H9 (cell line): ENCODE measurements at regions not wholly inside any gene's neighbourhood (a gene's known extent, or its start where the extent isn't known, plus 50 kb on each side); places are given as distances from the start of the nearest gene placed in this dataset.

Experiments used
- DNase-seq: peaks from one replicate; pipeline ENCODE4 v3.0.0-alpha.2; 2017
- H2AFZ ChIP-seq: one replicate; pipeline ENCODE4 v1.6.1; 2013; ENCODE audit warnings: mild to moderate bottlenecking, low read length, control low read depth, moderate library complexity
- H2AK5ac ChIP-seq: 2 replicates; pipeline ENCODE4 v1.6.1; 2013; ENCODE audit warnings: low read length, control low read depth, mixed read lengths; ENCODE audit not compliant: insufficient read length
- H2BK120ac ChIP-seq: one replicate; pipeline ENCODE4 v1.6.1; 2013; ENCODE audit warnings: low read depth, mild to moderate bottlenecking, low read length, control low read depth, inconsistent platforms; ENCODE audit not compliant: poor library complexity, severe bottlenecking
- H2BK12ac ChIP-seq: 2 replicates; pipeline ENCODE4 v1.6.1; 2013; ENCODE audit warnings: low read length, control low read depth, mixed read lengths, low read depth; ENCODE audit not compliant: insufficient read length
- H2BK15ac ChIP-seq: 2 replicates; pipeline ENCODE4 v1.6.1; 2013; ENCODE audit warnings: low read depth, low read length, control low read depth
- H2BK20ac ChIP-seq: one replicate; pipeline ENCODE4 v1.6.1; 2013; ENCODE audit warnings: low read depth, mild to moderate bottlenecking, low read length, control low read depth, inconsistent platforms; ENCODE audit not compliant: poor library complexity, severe bottlenecking
- H2BK5ac ChIP-seq: 2 replicates; pipeline ENCODE4 v1.6.1; 2013; ENCODE audit warnings: low read length, control low read depth, mixed read lengths; ENCODE audit not compliant: insufficient read length
- H3K14ac ChIP-seq: 2 replicates; pipeline ENCODE4 v1.6.1; 2013; ENCODE audit warnings: low read length, control low read depth; ENCODE audit not compliant: insufficient read depth
- H3K18ac ChIP-seq: 2 replicates; pipeline ENCODE4 v1.6.1; 2013; ENCODE audit warnings: low read depth, mild to moderate bottlenecking, mixed read lengths, low read length, control low read depth; ENCODE audit not compliant: insufficient read length
- H3K23ac ChIP-seq: 2 replicates; pipeline ENCODE4 v1.6.1; 2013; ENCODE audit warnings: low read length, control low read depth, mixed read lengths, low read depth; ENCODE audit not compliant: insufficient read length
- H3K23me2 ChIP-seq: 2 replicates; pipeline ENCODE4 v1.6.1; 2013; ENCODE audit warnings: low read depth, mild to moderate bottlenecking, mixed read lengths, low read length, control low read depth; ENCODE audit not compliant: insufficient read length, poor library complexity, severe bottlenecking
- H3K27ac ChIP-seq: 2 replicates; pipeline ENCODE4 v1.5.1; 2013; ENCODE audit warnings: low read length, control low read depth, mixed read lengths, low read depth; ENCODE audit not compliant: insufficient read length
- H3K27me3 ChIP-seq: 2 replicates; pipeline ENCODE4 v1.6.1; 2013; ENCODE audit warnings: low read length, control low read depth, inconsistent platforms; ENCODE audit not compliant: insufficient read depth
- H3K4ac ChIP-seq: 2 replicates; pipeline ENCODE4 v1.6.1; 2013; ENCODE audit warnings: low read depth, mild to moderate bottlenecking, control low read depth, inconsistent platforms, low read length, moderate library complexity
- H3K4me1 ChIP-seq: 2 replicates; pipeline ENCODE4 v1.6.1; 2013; ENCODE audit warnings: low read length, control low read depth, inconsistent platforms; ENCODE audit not compliant: insufficient read depth
- H3K4me2 ChIP-seq: 2 replicates; pipeline ENCODE4 v1.6.1; 2013; ENCODE audit warnings: low read length, control low read depth, mixed read lengths; ENCODE audit not compliant: insufficient read length, insufficient read depth
- H3K56ac ChIP-seq: 2 replicates; pipeline ENCODE4 v1.6.1; 2013; ENCODE audit warnings: low read depth, mild to moderate bottlenecking, mixed read lengths, low read length, control low read depth; ENCODE audit not compliant: insufficient read length
- H3K79me1 ChIP-seq: 2 replicates; pipeline ENCODE4 v1.6.1; 2013; ENCODE audit warnings: low read depth, mild to moderate bottlenecking, moderate library complexity, low read length, control low read depth, inconsistent platforms; ENCODE audit not compliant: insufficient read depth, poor library complexity, severe bottlenecking
- H3K79me2 ChIP-seq: 2 replicates; pipeline ENCODE4 v1.6.1; 2013; ENCODE audit warnings: low read length, control low read depth, inconsistent platforms; ENCODE audit not compliant: insufficient read depth
- H3K9ac ChIP-seq: 2 replicates; pipeline ENCODE4 v1.6.1; 2013; ENCODE audit warnings: low read length, control low read depth, mixed read lengths; ENCODE audit not compliant: insufficient read length; ENCODE audit errors: extremely low read depth
- H3K9me3 ChIP-seq: one replicate; pipeline ENCODE4 v1.6.1; 2013; ENCODE audit warnings: low read depth, low read length, inconsistent platforms; ENCODE audit not compliant: control insufficient read depth
- H3T11ph ChIP-seq: one replicate; pipeline ENCODE4 v1.6.1; 2013; ENCODE audit warnings: mild to moderate bottlenecking, low read length, control low read depth, inconsistent platforms
- H4K20me1 ChIP-seq: one replicate; pipeline ENCODE4 v1.6.1; 2013; ENCODE audit not compliant: control insufficient read depth, insufficient read length, insufficient read depth
- H4K5ac ChIP-seq: 2 replicates; pipeline ENCODE4 v1.6.1; 2013; ENCODE audit warnings: low read depth, mild to moderate bottlenecking, mixed read lengths, low read length, control low read depth; ENCODE audit not compliant: insufficient read length
- H4K8ac ChIP-seq: replicated peaks from 2 replicates; pipeline ENCODE4 v1.6.1; 2013; ENCODE audit warnings: low read length, control low read depth, mixed read lengths, low read depth; ENCODE audit not compliant: insufficient read length
- H4K91ac ChIP-seq: 2 replicates; pipeline ENCODE4 v1.6.1; 2013; ENCODE audit warnings: low read depth, mild to moderate bottlenecking, moderate library complexity, mixed read lengths, low read length, control low read depth; ENCODE audit not compliant: insufficient read length
- H3K27ac Mint-ChIP-seq, 3 experiments: 2 replicates in 2 of 3; 3 replicates in 1 of 3; pipeline ENCODE4 v1.8.0; 2020 to 2021; ENCODE audit warnings: mixed read lengths in 3 of 3, mild to moderate bottlenecking in 1 of 3, moderate library complexity in 1 of 3
- H3K27me3 Mint-ChIP-seq: 2 replicates; pipeline ENCODE4 v1.8.0; 2021; ENCODE audit warnings: low read depth, mild to moderate bottlenecking, moderate library complexity, mixed read lengths
- H3K36me3 Mint-ChIP-seq, 3 experiments: 2 replicates in 2 of 3; 3 replicates in 1 of 3; pipeline ENCODE4 v1.8.0; 2020 to 2021; ENCODE audit warnings: low read depth in 3 of 3, mixed read lengths in 3 of 3; ENCODE audit not compliant: insufficient read depth in 1 of 3
- H3K4me1 Mint-ChIP-seq, 2 experiments: 2 replicates each; pipeline ENCODE4 v1.8.0; 2020; ENCODE audit warnings: mixed read lengths in 2 of 2
- H3K4me3 Mint-ChIP-seq, 2 experiments: 2 replicates in 1 of 2; 3 replicates in 1 of 2; pipeline ENCODE4 v1.8.0; 2020 to 2021; ENCODE audit warnings: mild to moderate bottlenecking in 2 of 2, mixed read lengths in 2 of 2, moderate library complexity in 1 of 2
- H3K9me3 Mint-ChIP-seq, 2 experiments: 2 replicates in 1 of 2; 3 replicates in 1 of 2; pipeline ENCODE4 v1.8.0; 2020; ENCODE audit warnings: mild to moderate bottlenecking in 2 of 2, mixed read lengths in 2 of 2, moderate library complexity in 1 of 2
- WGBS: extraction: QIAGEN DNeasy Blood & Tissue Kit; methylation state at CpG from one replicate; pipeline ENCODE4 v1.1.7; 2013; ENCODE audit warnings: missing lambda C conversion rate, low lambda C conversion rate, mixed read lengths; ENCODE audit not compliant: insufficient read length; ENCODE audit errors: extremely low coverage; 5-methylcytosine and 5-hydroxymethylcytosine counted together
- TF ChIP-seq, protein P1 (sequence below): fragments of 200-600 bp; sonication (generic); conservative IDR thresholded peaks from 3 replicates; pipeline ENCODE4 v1.8.0; 2021; ENCODE audit warnings: antibody characterized with exemption, mild to moderate bottlenecking

DNA sequence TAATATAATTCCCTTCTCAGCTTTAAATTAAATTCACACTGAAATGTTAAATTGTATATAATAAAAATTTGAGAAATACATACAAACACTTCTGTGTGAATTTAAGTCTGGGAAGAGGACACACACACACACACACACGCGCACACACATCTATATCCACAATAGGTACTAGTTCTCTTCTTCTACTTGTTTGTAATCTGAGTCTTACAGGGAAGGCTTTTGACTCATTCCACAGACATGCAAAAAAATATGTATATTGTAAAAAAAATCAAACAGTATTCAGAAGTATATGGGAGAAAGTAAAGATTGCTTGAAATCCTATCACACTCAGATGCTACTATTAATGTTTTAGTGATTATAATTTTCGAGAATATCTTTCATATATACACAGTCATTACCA lies 276.2 kb downstream of the MDFIC start:
- no peak overlapping the region for H4K91ac ChIP-seq
- no peak for DNase-seq
- no peaks in the 10 kb centered on the region for H3K23me2 ChIP-seq
- H2BK12ac ChIP-seq = no peak overlapping the region
- H3K14ac ChIP-seq = no peak overlapping the region
- H3K4me1 ChIP-seq = no peaks in the 10 kb centered on the region
- WGBS = no CpG with 5 or more reads among the region's 3 CpGs
- Mint-ChIP-seq H3K27me3 (no peaks in the 10 kb centered on the region; the same call in 1 of the 2 replicates), H3K9me3 (no peaks in the 10 kb centered on the region), H3K4me1 (no peaks in the 10 kb centered on the region), H3K27ac (no peak overlapping the region), H3K36me3 (no peaks in the 10 kb centered on the region), H3K4me3 (no peak overlapping the region)
- no peak overlapping the region for H2BK120ac ChIP-seq
- H2AFZ ChIP-seq = no peak overlapping the region
- H3K27me3 ChIP-seq = no peaks in the 10 kb centered on the region
- no peak overlapping the region for H3K56ac ChIP-seq
- no peak overlapping the region for H4K5ac ChIP-seq
- H3T11ph ChIP-seq = no peak overlapping the region
- no peaks in the 10 kb centered on the region for H3K79me1 ChIP-seq
- TF ChIP-seq, protein P1, sequence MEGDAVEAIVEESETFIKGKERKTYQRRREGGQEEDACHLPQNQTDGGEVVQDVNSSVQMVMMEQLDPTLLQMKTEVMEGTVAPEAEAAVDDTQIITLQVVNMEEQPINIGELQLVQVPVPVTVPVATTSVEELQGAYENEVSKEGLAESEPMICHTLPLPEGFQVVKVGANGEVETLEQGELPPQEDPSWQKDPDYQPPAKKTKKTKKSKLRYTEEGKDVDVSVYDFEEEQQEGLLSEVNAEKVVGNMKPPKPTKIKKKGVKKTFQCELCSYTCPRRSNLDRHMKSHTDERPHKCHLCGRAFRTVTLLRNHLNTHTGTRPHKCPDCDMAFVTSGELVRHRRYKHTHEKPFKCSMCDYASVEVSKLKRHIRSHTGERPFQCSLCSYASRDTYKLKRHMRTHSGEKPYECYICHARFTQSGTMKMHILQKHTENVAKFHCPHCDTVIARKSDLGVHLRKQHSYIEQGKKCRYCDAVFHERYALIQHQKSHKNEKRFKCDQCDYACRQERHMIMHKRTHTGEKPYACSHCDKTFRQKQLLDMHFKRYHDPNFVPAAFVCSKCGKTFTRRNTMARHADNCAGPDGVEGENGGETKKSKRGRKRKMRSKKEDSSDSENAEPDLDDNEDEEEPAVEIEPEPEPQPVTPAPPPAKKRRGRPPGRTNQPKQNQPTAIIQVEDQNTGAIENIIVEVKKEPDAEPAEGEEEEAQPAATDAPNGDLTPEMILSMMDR = no peak
- H2AK5ac ChIP-seq = no peak overlapping the region
- no peak overlapping the region for H4K8ac ChIP-seq
- no peaks in the 10 kb centered on the region for H4K20me1 ChIP-seq
- no peak overlapping the region for H3K9ac ChIP-seq
- no peak overlapping the region for H2BK15ac ChIP-seq
- no peak overlapping the region for H3K18ac ChIP-seq
- H2BK5ac ChIP-seq = no peak overlapping the region
- H3K79me2 ChIP-seq = no peaks in the 10 kb centered on the region
- no peak overlapping the region for H3K4ac ChIP-seq
- no peak overlapping the region for H3K4me2 ChIP-seq
- H3K27ac ChIP-seq = no peak overlapping the region
- no peaks in the 10 kb centered on the region for H3K9me3 ChIP-seq
- no peak overlapping the region for H3K23ac ChIP-seq
- no peak overlapping the region for H2BK20ac ChIP-seq
